ENCODE measurements at regions not wholly inside any gene's neighbourhood (a gene's known extent, or its start where the extent isn't known, plus 50 kb on each side); places are given as distances from the start of the nearest gene placed in this dataset.

DNA sequence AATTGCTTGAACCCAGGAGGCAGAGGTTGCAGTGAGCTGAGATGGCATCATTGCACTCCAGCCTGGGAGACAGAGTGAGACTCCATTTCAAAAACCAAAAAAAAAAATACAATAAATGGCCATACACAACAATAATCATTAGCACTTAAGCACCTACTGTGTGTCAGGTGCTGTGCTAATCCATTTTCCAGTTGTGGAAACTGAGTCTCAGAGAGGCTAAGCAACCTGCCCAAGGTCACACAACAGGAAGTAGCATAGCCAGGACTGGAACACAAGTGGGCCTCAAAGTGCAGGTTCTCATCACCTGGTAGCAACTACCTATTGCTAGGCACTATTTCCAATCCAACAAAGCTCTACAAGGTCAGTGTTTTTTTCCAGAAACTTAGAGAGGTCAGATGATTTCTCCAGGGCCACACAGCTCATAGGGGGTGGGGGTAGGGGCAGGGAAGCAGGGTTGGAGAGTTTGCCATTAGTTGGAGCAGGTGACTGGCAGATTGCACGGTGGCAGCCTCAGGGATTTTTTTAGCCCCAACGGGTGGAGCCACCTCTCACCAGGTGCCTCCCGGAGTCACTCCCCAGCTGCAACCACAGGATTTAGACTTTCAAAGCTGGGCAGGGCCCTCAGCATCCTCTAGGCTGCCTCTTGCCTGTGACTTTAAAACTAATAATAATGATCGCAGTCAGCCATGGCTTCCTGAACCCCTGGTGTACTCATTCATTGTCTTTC lies 52.5 kb upstream of the ID3 start:
- WGBS, 10 experiments = 33 to 90% (median 57%) methylated on average over 1 to 4 of the region's 4 CpGs; no CpG with 5 or more reads in 7 of the 10 experiments
- no peak for ATAC-seq (replicated peaks in 6 of 8)

DNA sequence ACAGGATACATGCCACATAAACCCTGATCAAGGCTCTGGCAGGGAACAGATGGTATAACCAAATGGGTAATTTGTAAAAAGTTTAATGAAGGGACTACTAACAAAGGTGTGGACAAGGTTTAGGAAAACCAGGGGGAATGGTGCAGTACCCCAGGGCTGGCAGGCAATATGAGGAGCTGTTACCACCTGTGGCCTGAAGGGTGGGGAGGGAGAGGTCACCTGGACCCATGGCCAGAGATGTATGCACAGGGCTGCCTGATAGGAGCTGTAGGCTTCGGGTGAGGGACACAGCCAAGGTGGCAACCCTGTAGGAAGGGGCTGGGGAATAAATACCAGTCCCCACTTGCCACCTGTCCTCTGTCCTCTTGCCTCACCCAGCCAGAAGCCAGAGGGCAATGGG lies 51.4 kb upstream of the ID3 start:
- no peak overlapping the region for H3K4me3 ChIP-seq

More for the DNA sequence above, 52.5 kb upstream of the ID3 start:
- Histone ChIP-seq H3K4me3 (no peak overlapping the region), H3K4me1 (replicated peaks in 1 of 2) (no peaks in the 10 kb centered on the region), H3K27ac (no peak overlapping the region)
- in situ Hi-C loops (cut with MboI; ENCODE audit: low pct_unique_long_range_greater_than_20kb in 2 of 9, low sequenced_read_pairs in 9 of 9, unreplicated experiment in 9 of 9) = no loop called here

DNA sequence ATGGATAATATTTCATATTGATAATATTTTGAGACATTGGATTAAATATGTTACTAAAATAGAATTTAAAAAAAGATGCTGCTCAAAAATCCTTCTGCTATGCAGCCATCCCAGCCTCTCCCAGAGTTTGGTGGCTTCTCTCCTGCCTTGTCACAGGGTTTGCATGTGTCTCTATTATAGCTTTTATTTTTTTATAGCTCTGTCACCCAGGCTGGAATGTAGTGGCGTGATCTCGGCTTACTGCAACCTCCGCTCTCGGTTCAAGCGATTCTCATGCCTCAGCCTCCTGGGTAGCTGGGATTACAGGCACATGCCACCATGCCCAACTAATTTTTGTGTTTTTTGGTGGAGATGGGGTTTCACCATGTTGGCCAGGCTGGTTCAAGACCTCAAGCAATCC lies 50.7 kb upstream of the ID3 start:
- 90 to 100% (median 91%) methylated on average over 2 to 5 of the region's 5 CpGs; no CpG with 5 or more reads in 5 of the 10 experiments for WGBS, 10 experiments
- Histone ChIP-seq H3K27ac (no peak overlapping the region), H3K4me1 (replicated peaks in 1 of 2) (no peaks in the 10 kb centered on the region), H3K4me3 (no peak overlapping the region)
- in situ Hi-C loops (cut with MboI; ENCODE audit: low pct_unique_long_range_greater_than_20kb in 2 of 9, low sequenced_read_pairs in 9 of 9, unreplicated experiment in 9 of 9) = no loop called here
- ATAC-seq (replicated peaks in 6 of 8) = no peak

More for the DNA sequence above, 51.4 kb upstream of the ID3 start:
- in situ Hi-C loops (cut with MboI; ENCODE audit: low pct_unique_long_range_greater_than_20kb in 2 of 9, low sequenced_read_pairs in 9 of 9, unreplicated experiment in 9 of 9) = no loop called here
- 57 to 83% (median 60%) methylated on average over 1 of the region's 1 CpG; no CpG with 5 or more reads in 7 of the 10 experiments for WGBS, 10 experiments
- Histone ChIP-seq H3K4me1 (replicated peaks in 1 of 2) (no peaks in the 10 kb centered on the region), H3K27ac (no peak overlapping the region)
- ATAC-seq (replicated peaks in 6 of 8) = no peak

All from motor neuron (in vitro differentiated cells).